IMR-90 (cell line): ENCODE measurements at regions not wholly inside any gene's neighbourhood (a gene's known extent, or its start where the extent isn't known, plus 50 kb on each side); places are given as distances from the start of the nearest gene placed in this dataset.
A peak's percentile ranks its signal among the peaks of the same experiment; 100 is the strongest.

Experiments used
- ATAC-seq: fragments of 200-7000 bp; cut with Tn5 transposase; 2 replicates; pipeline ENCODE4 v1.9.1; 2020; ENCODE audit warnings: low read depth, mild to moderate bottlenecking, moderate library complexity
- BruUV-seq: library from RNA; stranded (reverse); fragments of 400-500 nt; replicated peaks from 2 replicates; lab custom pipeline; 2021; lab: Mats Ljungman, UMichigan
- CTCF ChIA-PET: fragments of 300-600 bp; formaldehyde crosslinking; extraction: SDS; loops from one replicate; lab custom pipeline; 2021; ENCODE audit warnings: antibody characterized with exemption; lab: Yijun Ruan, JAX
- POLR2A ChIA-PET: fragments of 300-600 bp; sonication (Branson Sonifier 250); formaldehyde crosslinking; loops from one replicate; lab custom pipeline; 2022; ENCODE audit warnings: antibody characterized with exemption; ENCODE audit not compliant: unreplicated experiment; lab: Charles Lee
- DNase-seq: peaks from one replicate; pipeline ENCODE4 v3.0.0; 2013
- H2AFZ ChIP-seq: replicated peaks from 2 replicates; pipeline ENCODE3; 2013; ENCODE audit warnings: low read length, mild to moderate bottlenecking; ENCODE audit not compliant: poor library complexity
- H2AK5ac ChIP-seq: 2 replicates; pipeline ENCODE4 v1.6.1; 2013; ENCODE audit warnings: low read depth, low read length, inconsistent platforms
- H2AK9ac ChIP-seq: replicated peaks from 2 replicates; pipeline ENCODE3; 2013; ENCODE audit warnings: mild to moderate bottlenecking, low read depth, low read length, moderate library complexity; ENCODE audit not compliant: poor library complexity
- H2BK120ac ChIP-seq: 2 replicates; pipeline ENCODE4 v1.6.1; 2013; ENCODE audit warnings: low read depth, low read length, inconsistent platforms
- H2BK15ac ChIP-seq: 3 replicates; pipeline ENCODE4 v1.6.1; 2013; ENCODE audit warnings: low read depth, low read length, inconsistent platforms
- H2BK20ac ChIP-seq: 2 replicates; pipeline ENCODE4 v1.6.1; 2013; ENCODE audit warnings: low read depth, mild to moderate bottlenecking, inconsistent platforms, low read length, moderate library complexity
- H2BK5ac ChIP-seq: 2 replicates; pipeline ENCODE4 v1.6.1; 2013; ENCODE audit warnings: mild to moderate bottlenecking, low read depth, low read length, inconsistent platforms; ENCODE audit not compliant: poor library complexity, severe bottlenecking
- H3K14ac ChIP-seq: replicated peaks from 2 replicates; pipeline ENCODE4 v1.6.1; 2013; ENCODE audit warnings: low read depth, low read length, inconsistent platforms
- H3K18ac ChIP-seq: 2 replicates; pipeline ENCODE4 v1.6.1; 2013; ENCODE audit warnings: low read depth, low read length, control low read depth
- H3K23ac ChIP-seq: 2 replicates; pipeline ENCODE4 v1.6.1; 2013; ENCODE audit warnings: low read depth, low read length, inconsistent platforms
- H3K27ac ChIP-seq: 2 replicates; pipeline ENCODE4 v1.5.1; 2013; ENCODE audit warnings: mild to moderate bottlenecking, control low read depth, low read length; ENCODE audit not compliant: insufficient read depth
- H3K27me3 ChIP-seq: 2 replicates; pipeline ENCODE4 v1.6.1; 2013; ENCODE audit warnings: low read length; ENCODE audit not compliant: control insufficient read depth, insufficient read depth
- H3K36me3 ChIP-seq: 2 replicates; pipeline ENCODE4 v1.6.1; 2013; ENCODE audit warnings: low read length, mixed read lengths; ENCODE audit not compliant: control insufficient read depth, insufficient read depth
- H3K4ac ChIP-seq: 2 replicates; pipeline ENCODE4 v1.6.1; 2013; ENCODE audit warnings: low read depth, low read length, inconsistent platforms
- H3K4me1 ChIP-seq: 2 replicates; pipeline ENCODE4 v1.6.1; 2013; ENCODE audit warnings: low read length, mixed read lengths; ENCODE audit not compliant: control insufficient read depth, insufficient read depth
- H3K4me2 ChIP-seq: 2 replicates; pipeline ENCODE4 v1.6.1; 2013; ENCODE audit warnings: low read depth, mild to moderate bottlenecking, control low read depth, low read length, moderate library complexity
- H3K4me3 ChIP-seq: 2 replicates; pipeline ENCODE4 v1.5.1; 2013; ENCODE audit warnings: low read depth, mild to moderate bottlenecking, control low read depth, low read length, moderate library complexity; ENCODE audit not compliant: insufficient read depth
- H3K56ac ChIP-seq: 2 replicates; pipeline ENCODE4 v1.6.1; 2013; ENCODE audit warnings: low read length, inconsistent platforms; ENCODE audit not compliant: insufficient read depth; ENCODE audit errors: extremely low read depth
- H3K79me1 ChIP-seq, 2 experiments: 2 replicates each; pipeline ENCODE4 v1.6.1; 2013; ENCODE audit warnings: low read length in 2 of 2, inconsistent platforms in 1 of 2, low read depth in 1 of 2
- H3K9ac ChIP-seq: 2 replicates; pipeline ENCODE4 v1.6.1; 2013; ENCODE audit warnings: low read depth, low read length, control low read depth
- H3K9me1 ChIP-seq: 2 replicates; pipeline ENCODE4 v1.6.1; 2013; ENCODE audit warnings: low read length, inconsistent platforms; ENCODE audit not compliant: insufficient read depth
- H3K9me3 ChIP-seq: 2 replicates; pipeline ENCODE4 v1.6.1; 2013; ENCODE audit warnings: low read length; ENCODE audit not compliant: control insufficient read depth, insufficient read depth
- H4K20me1 ChIP-seq: 2 replicates; pipeline ENCODE4 v1.6.1; 2013; ENCODE audit warnings: low read length, inconsistent platforms; ENCODE audit not compliant: insufficient read depth
- H4K5ac ChIP-seq: 2 replicates; pipeline ENCODE4 v1.6.1; 2013; ENCODE audit warnings: mild to moderate bottlenecking, low read depth, low read length, control low read depth
- H4K8ac ChIP-seq, 2 experiments: 2 replicates each; pipeline ENCODE4 v1.6.1; 2013; ENCODE audit warnings: low read depth in 2 of 2, low read length in 2 of 2, control low read depth in 1 of 2, inconsistent platforms in 1 of 2
- H4K91ac ChIP-seq: 2 replicates; pipeline ENCODE4 v1.6.1; 2013; ENCODE audit warnings: low read depth, low read length, inconsistent platforms; ENCODE audit not compliant: insufficient read depth
- BHLHE40 ChIP-seq: fragments of 150-350 bp; IDR thresholded peaks from 2 replicates; pipeline ENCODE4 v1.6.1; 2016; ENCODE audit warnings: mild to moderate bottlenecking, low read depth, low read length
- CEBPB ChIP-seq: IDR thresholded peaks from 2 replicates; pipeline ENCODE4 v1.6.1; 2012; ENCODE audit warnings: low read depth, low read length, improper control_type of control experiment
- CHD1 ChIP-seq: IDR thresholded peaks from 2 replicates; pipeline ENCODE4 v1.6.1; 2012; ENCODE audit warnings: low read depth, low read length, improper control_type of control experiment
- FOS ChIP-seq: fragments of 150-350 bp; IDR thresholded peaks from 2 replicates; pipeline ENCODE4 v1.6.1; 2016; ENCODE audit warnings: low read depth, low read length
- MAFK ChIP-seq: IDR thresholded peaks from 2 replicates; pipeline ENCODE4 v1.6.1; 2012; ENCODE audit warnings: low read depth, low read length, improper control_type of control experiment
- MAZ ChIP-seq: IDR thresholded peaks from 2 replicates; pipeline ENCODE4 v1.6.1; 2012; ENCODE audit warnings: low read depth, mild to moderate bottlenecking, low read length, improper control_type of control experiment, moderate library complexity, borderline replicate concordance
- NFE2L2 ChIP-seq: fragments of 150-350 bp; IDR thresholded peaks from 2 replicates; pipeline ENCODE4 v1.6.1; 2016; ENCODE audit warnings: low read depth, mild to moderate bottlenecking, low read length
- POLR2A ChIP-seq: IDR thresholded peaks from 2 replicates; pipeline ENCODE4 v1.6.1; 2012; ENCODE audit warnings: mild to moderate bottlenecking, low read depth, low read length
- RAD21 ChIP-seq: IDR thresholded peaks from 2 replicates; pipeline ENCODE4 v1.6.1; 2012; ENCODE audit warnings: low read length, improper control_type of control experiment
- RCOR1 ChIP-seq: IDR thresholded peaks from 2 replicates; pipeline ENCODE4 v1.6.1; 2012; ENCODE audit warnings: mild to moderate bottlenecking, low read length, improper control_type of control experiment; ENCODE audit not compliant: insufficient replicate concordance
- RFX5 ChIP-seq: IDR thresholded peaks from 2 replicates; pipeline ENCODE4 v1.8.0; 2012; ENCODE audit warnings: low read depth, mild to moderate bottlenecking, low read length, moderate library complexity
- SMC3 ChIP-seq: fragments of 150-350 bp; IDR thresholded peaks from 2 replicates; pipeline ENCODE4 v1.6.1; 2016; ENCODE audit warnings: low read depth, mild to moderate bottlenecking, antibody characterized with exemption, low read length, moderate library complexity
- WGBS, 2 experiments: methylation state at CpG; one replicate each; pipeline versions ENCODE4 v1.1.5 to v1.1.7; 2013; ENCODE audit warnings: missing lambda C conversion rate in 2 of 2; ENCODE audit not compliant: insufficient read length in 1 of 2; ENCODE audit errors: extremely low coverage in 2 of 2; 5-methylcytosine and 5-hydroxymethylcytosine counted together
- dilution Hi-C: fragments of 300-500 bp; cut with HindIII; formaldehyde crosslinking; loops from one replicate; pipeline ENCODE4 v1.14.3; 2018; ENCODE audit warnings: low sequenced_read_pairs; ENCODE audit not compliant: unreplicated experiment
- in situ Hi-C: fragments of 300-500 bp; cut with MboI; formaldehyde crosslinking; loops from 3 replicates; pipeline ENCODE4 v1.14.3; 2019; ENCODE audit warnings: low sequenced_read_pairs, inconsistent platforms, mixed read lengths
- intact Hi-C: fragments of 100-400 bp; cut with micrococcal nuclease; formaldehyde crosslinking; loops from 2 replicates; pipeline ENCODE4 v1.10.0; 2022
- TF ChIP-seq, protein P1 (sequence below): conservative IDR thresholded peaks from 2 replicates; pipeline ENCODE4 v1.5.1; 2012; ENCODE audit warnings: mild to moderate bottlenecking, low read depth, low read length, improper control_type of control experiment
- TF ChIP-seq, protein P2 (sequence below): fragments of 150-350 bp; IDR thresholded peaks from 2 replicates; pipeline ENCODE4 v1.6.1; 2017; ENCODE audit warnings: mild to moderate bottlenecking, antibody characterized with exemption, low read length, low read depth

DNA sequence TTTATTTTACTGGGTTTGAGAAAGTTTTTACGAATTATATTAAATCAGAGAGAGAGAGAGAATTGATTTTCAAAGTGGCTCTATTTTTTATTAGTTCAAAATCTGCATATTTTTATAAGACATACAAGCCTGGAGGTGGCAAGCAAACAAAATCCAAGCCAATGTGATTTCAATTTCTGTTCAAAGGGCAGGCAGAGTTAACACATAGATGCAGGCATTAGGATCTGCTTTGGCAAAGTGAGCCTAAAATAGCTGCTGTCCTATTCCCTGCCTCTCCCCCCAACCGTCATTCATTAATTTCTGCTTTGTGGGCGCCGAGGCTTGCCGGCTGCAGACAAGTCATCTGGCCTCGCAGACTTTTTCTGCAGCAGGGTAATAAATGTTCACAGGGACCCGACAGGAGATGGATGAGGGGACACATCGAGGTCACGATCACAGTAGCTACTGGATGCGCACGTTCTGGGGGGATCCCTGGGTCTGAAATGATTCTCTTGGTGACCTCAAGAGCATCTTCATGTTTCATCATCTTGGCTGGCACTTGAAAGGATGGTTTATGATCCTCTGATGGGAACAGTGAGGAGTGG, 123.9 kb upstream of the SLC6A11 start:
- Histone ChIP-seq H3K23ac (no peak overlapping the region), H2AK9ac (no peak overlapping the region), H3K9ac (no peak overlapping the region), H3K79me1 (no peaks in the 10 kb centered on the region), H4K5ac (no peak overlapping the region), H3K36me3 (no peaks in the 10 kb centered on the region), H2BK20ac (no peak overlapping the region), H4K8ac (no peak overlapping the region), H2AFZ (peak overlapping the region; percentile 32), H2BK15ac (no peak overlapping the region), H3K4me2 (no peak overlapping the region), H3K9me1 (no peaks in the 10 kb centered on the region), H3K14ac (no peak overlapping the region), H3K56ac (no peak overlapping the region), H3K4ac (no peak overlapping the region), H2BK5ac (no peak overlapping the region), H2AK5ac (no peak overlapping the region), H4K20me1 (no peaks in the 10 kb centered on the region; the same call in 1 of the 2 replicates), H2BK120ac (no peak overlapping the region), H3K4me3 (no peak overlapping the region), H3K27me3 (peaks cover 2% of the 10 kb centered on the region), H3K27ac (no peak overlapping the region), H3K9me3 (no peaks in the 10 kb centered on the region), H4K91ac (no peak overlapping the region), H3K18ac (no peak overlapping the region), H3K4me1 (no peaks in the 10 kb centered on the region)
- DNase-seq (no peak), ATAC-seq (no peak)
- in situ Hi-C loops (no loop called here), intact Hi-C loops (no loop called here), dilution Hi-C loops (no loop called here)
- no TSS peak for BruUV-seq
- 20% methylated on average over 4 of the region's 11 CpGs; no CpG with 5 or more reads in 1 of the 2 experiments for WGBS, 2 experiments
- TF ChIP-seq MAFK, result no peak
- TF ChIP-seq FOS, result no peak
- TF ChIP-seq, protein P1, sequence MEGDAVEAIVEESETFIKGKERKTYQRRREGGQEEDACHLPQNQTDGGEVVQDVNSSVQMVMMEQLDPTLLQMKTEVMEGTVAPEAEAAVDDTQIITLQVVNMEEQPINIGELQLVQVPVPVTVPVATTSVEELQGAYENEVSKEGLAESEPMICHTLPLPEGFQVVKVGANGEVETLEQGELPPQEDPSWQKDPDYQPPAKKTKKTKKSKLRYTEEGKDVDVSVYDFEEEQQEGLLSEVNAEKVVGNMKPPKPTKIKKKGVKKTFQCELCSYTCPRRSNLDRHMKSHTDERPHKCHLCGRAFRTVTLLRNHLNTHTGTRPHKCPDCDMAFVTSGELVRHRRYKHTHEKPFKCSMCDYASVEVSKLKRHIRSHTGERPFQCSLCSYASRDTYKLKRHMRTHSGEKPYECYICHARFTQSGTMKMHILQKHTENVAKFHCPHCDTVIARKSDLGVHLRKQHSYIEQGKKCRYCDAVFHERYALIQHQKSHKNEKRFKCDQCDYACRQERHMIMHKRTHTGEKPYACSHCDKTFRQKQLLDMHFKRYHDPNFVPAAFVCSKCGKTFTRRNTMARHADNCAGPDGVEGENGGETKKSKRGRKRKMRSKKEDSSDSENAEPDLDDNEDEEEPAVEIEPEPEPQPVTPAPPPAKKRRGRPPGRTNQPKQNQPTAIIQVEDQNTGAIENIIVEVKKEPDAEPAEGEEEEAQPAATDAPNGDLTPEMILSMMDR, result no peak
- no peak for TF ChIP-seq CEBPB
- TF ChIP-seq SMC3, result no peak
- TF ChIP-seq, protein P2, sequence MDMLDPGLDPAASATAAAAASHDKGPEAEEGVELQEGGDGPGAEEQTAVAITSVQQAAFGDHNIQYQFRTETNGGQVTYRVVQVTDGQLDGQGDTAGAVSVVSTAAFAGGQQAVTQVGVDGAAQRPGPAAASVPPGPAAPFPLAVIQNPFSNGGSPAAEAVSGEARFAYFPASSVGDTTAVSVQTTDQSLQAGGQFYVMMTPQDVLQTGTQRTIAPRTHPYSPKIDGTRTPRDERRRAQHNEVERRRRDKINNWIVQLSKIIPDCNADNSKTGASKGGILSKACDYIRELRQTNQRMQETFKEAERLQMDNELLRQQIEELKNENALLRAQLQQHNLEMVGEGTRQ, result no peak
- no peak for TF ChIP-seq MAZ
- no peak for TF ChIP-seq CHD1
- TF ChIP-seq POLR2A, result no peak
- TF ChIP-seq RFX5, result no peak
- TF ChIP-seq RAD21, result no peak
- no peak for TF ChIP-seq RCOR1
- TF ChIP-seq NFE2L2, result no peak
- TF ChIP-seq BHLHE40, result no peak
- POLR2A ChIA-PET, result no interaction called here
- CTCF ChIA-PET, result no interaction called here
